Glutamatergic neuron (in vitro differentiated cells): ENCODE measurements at regions not wholly inside any gene's neighbourhood (a gene's known extent, or its start where the extent isn't known, plus 50 kb on each side); places are given as distances from the start of the nearest gene placed in this dataset.

Experiments used
- DNase-seq: peaks from one replicate; pipeline ENCODE4 v3.0.0; 2022
- H3K27ac Mint-ChIP-seq: one replicate; pipeline ENCODE4 v1.8.0; 2020; ENCODE audit warnings: mild to moderate bottlenecking, mixed read lengths, inconsistent platforms; ENCODE audit not compliant: unreplicated experiment
- H3K27me3 Mint-ChIP-seq: one replicate; pipeline ENCODE4 v1.8.0; 2020; ENCODE audit warnings: mild to moderate bottlenecking, moderate library complexity, mixed read lengths, inconsistent platforms; ENCODE audit not compliant: unreplicated experiment
- H3K36me3 Mint-ChIP-seq: one replicate; pipeline ENCODE4 v1.8.0; 2020; ENCODE audit warnings: mild to moderate bottlenecking, mixed read lengths, inconsistent platforms; ENCODE audit not compliant: unreplicated experiment
- H3K4me1 Mint-ChIP-seq: one replicate; pipeline ENCODE4 v1.8.0; 2020; ENCODE audit warnings: mild to moderate bottlenecking, low read depth, mixed read lengths, inconsistent platforms; ENCODE audit not compliant: unreplicated experiment
- H3K4me3 Mint-ChIP-seq: one replicate; pipeline ENCODE4 v1.8.0; 2020; ENCODE audit warnings: mild to moderate bottlenecking, mixed read lengths, inconsistent platforms; ENCODE audit not compliant: unreplicated experiment
- H3K9me3 Mint-ChIP-seq: one replicate; pipeline ENCODE4 v1.8.0; 2020; ENCODE audit warnings: mild to moderate bottlenecking, moderate library complexity, mixed read lengths, inconsistent platforms; ENCODE audit not compliant: unreplicated experiment
- TF ChIP-seq, protein P1 (sequence below): fragments of 200-600 bp; sonication (generic); IDR thresholded peaks from one replicate; pipeline ENCODE4 v1.5.0; 2021; ENCODE audit not compliant: partially characterized antibody, unreplicated experiment

DNA sequence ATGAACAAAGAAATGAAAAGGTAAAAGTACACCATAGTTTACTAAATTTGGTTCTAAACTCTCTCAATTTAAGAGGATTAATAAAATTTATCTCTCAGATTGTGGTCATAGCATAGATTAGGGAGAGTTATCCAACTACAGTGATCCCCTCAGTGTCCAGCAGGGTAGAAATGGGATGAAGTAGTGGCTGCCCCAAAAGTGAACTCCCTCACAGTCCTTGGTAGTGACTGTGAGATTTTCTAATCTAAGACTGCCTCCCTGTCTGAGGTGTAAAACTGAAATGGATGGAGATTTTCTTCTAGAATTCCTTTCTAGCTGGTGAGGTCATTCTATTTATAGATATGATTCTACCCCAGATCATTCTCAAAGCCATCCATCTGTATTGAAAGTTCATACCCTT lies 455.5 kb downstream of the ACTL7B start:
- peaks cover 5% of the 10 kb centered on the region for H3K4me1 Mint-ChIP-seq
- no peaks in the 10 kb centered on the region for H3K27me3 Mint-ChIP-seq

DNA sequence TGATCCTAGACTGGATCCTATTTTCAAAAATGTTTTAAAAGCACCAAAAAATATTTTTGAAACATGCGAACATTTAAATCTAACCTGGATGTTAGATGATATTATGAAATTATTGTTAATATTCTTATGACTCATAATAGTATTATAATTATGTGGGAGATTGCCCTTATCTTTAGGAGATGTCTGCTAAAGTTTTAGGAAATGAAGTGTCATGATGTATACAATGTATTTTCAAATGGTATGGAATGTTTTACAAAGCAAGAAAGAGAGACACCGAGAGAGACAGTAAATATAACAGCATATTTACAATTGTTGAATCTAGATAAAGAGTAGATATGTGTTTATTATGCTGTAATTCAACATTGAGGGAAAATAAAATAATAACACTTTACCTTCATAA lies 455.9 kb downstream of the ACTL7B start:
- DNase-seq: no peak
- Mint-ChIP-seq H3K27ac (no peak overlapping the region), H3K4me1 (peaks cover 5% of the 10 kb centered on the region), H3K27me3 (no peaks in the 10 kb centered on the region), H3K4me3 (no peak overlapping the region), H3K9me3 (peaks cover 4% of the 10 kb centered on the region), H3K36me3 (no peaks in the 10 kb centered on the region)
- TF ChIP-seq, protein P1, sequence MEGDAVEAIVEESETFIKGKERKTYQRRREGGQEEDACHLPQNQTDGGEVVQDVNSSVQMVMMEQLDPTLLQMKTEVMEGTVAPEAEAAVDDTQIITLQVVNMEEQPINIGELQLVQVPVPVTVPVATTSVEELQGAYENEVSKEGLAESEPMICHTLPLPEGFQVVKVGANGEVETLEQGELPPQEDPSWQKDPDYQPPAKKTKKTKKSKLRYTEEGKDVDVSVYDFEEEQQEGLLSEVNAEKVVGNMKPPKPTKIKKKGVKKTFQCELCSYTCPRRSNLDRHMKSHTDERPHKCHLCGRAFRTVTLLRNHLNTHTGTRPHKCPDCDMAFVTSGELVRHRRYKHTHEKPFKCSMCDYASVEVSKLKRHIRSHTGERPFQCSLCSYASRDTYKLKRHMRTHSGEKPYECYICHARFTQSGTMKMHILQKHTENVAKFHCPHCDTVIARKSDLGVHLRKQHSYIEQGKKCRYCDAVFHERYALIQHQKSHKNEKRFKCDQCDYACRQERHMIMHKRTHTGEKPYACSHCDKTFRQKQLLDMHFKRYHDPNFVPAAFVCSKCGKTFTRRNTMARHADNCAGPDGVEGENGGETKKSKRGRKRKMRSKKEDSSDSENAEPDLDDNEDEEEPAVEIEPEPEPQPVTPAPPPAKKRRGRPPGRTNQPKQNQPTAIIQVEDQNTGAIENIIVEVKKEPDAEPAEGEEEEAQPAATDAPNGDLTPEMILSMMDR: no peak

More for the DNA sequence above, 455.5 kb downstream of the ACTL7B start:
- H3K27ac Mint-ChIP-seq: no peak overlapping the region
- no peaks in the 10 kb centered on the region for H3K36me3 Mint-ChIP-seq
- TF ChIP-seq, protein P1: peak; percentile 16
- peaks cover 4% of the 10 kb centered on the region for H3K9me3 Mint-ChIP-seq
- DNase-seq: no peak
- H3K4me3 Mint-ChIP-seq: no peak overlapping the region

DNA sequence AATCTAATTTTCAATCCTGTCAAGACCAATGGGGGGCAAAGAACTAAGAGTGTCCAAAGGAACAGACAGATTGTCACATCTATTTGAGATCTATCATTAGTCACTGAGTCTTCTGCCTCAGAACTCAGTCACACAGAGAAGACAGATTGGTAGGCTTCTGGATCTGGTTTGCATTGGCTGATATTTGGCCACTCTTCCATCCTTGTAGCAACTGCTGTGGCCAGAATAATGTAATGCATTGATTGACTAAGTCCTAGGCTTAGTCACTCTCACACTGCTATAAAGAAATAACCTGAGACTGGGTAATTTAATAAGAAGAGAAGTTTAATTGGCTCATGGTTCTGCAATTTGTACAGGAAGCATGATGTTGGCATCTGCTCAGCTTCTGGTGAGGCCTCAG lies 458.5 kb downstream of the ACTL7B start:
- no peak for DNase-seq
- no peak overlapping the region for H3K4me3 Mint-ChIP-seq
- H3K27me3 Mint-ChIP-seq: no peaks in the 10 kb centered on the region
- no peaks in the 10 kb centered on the region for H3K9me3 Mint-ChIP-seq
- H3K4me1 Mint-ChIP-seq: peaks cover 5% of the 10 kb centered on the region
- H3K36me3 Mint-ChIP-seq: no peaks in the 10 kb centered on the region
- H3K27ac Mint-ChIP-seq: no peak overlapping the region
- TF ChIP-seq, protein P1: no peak

DNA sequence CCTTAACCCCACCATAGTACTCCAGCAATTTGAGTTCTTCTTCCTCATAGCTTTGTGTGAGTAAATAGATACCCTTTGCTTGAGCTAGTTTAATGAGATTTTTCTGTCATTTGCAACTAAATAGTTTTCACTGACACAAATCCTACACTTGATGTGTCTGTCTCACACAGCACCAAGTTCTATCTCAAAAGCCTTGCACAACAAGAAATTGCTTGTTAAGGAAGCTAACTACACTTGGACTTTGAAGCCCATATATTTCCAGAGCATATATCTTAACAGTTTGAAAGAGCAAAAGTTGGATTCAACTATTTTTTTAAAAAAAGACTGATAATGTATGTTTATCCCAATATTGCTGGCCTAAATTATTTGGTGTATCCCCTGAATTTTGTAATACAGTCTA lies 459.2 kb downstream of the ACTL7B start:
- Mint-ChIP-seq H3K36me3 (no peaks in the 10 kb centered on the region), H3K27me3 (no peaks in the 10 kb centered on the region), H3K27ac (no peak overlapping the region), H3K4me3 (no peak overlapping the region), H3K9me3 (no peaks in the 10 kb centered on the region), H3K4me1 (peaks cover 5% of the 10 kb centered on the region)
- TF ChIP-seq, protein P1: no peak
- DNase-seq: no peak

DNA sequence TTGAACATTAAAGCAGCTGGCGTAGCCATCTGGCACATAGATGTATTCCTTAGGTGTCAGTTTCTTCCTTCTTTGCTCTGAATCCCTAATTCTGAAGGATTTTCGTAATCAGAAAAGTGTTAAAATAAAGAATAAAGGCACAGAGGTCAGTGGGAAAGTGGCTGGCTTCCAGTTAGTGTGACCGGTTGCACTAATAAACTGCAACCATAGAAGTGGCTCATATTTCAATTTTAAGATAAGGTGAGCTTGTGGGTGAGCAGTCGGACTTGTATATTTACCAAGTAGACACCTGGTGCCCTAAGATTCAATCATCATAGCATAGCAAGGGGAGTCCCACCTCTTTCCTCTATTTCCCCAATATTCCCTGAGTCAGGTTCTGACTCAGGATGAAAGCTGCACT lies 459.6 kb downstream of the ACTL7B start:
- H3K4me3 Mint-ChIP-seq: no peak overlapping the region
- H3K27me3 Mint-ChIP-seq: no peaks in the 10 kb centered on the region
- no peak for DNase-seq
- H3K9me3 Mint-ChIP-seq: no peaks in the 10 kb centered on the region
- H3K36me3 Mint-ChIP-seq: no peaks in the 10 kb centered on the region
- TF ChIP-seq, protein P1: no peak
- H3K4me1 Mint-ChIP-seq: peaks cover 5% of the 10 kb centered on the region
- no peak overlapping the region for H3K27ac Mint-ChIP-seq
